Transverse colon (tissue), 4 donors: ENCODE measurements at regions not wholly inside any gene's neighbourhood (a gene's known extent, or its start where the extent isn't known, plus 50 kb on each side); places are given as distances from the start of the nearest gene placed in this dataset.

Experiments
- DNase-seq: peaks from one replicate; pipeline ENCODE4 v3.0.0-alpha.2; 2019
- H3K27ac ChIP-seq, 4 donors: fragments of 200-600 bp; sonication (generic); 2 replicates each; pipeline ENCODE4 v1.5.1; 2016 to 2018; ENCODE audit warnings: inconsistent platforms in 4 of 4
- H3K27me3 ChIP-seq: fragments of 200-600 bp; sonication (generic); 2 replicates; pipeline ENCODE4 v1.5.1; 2017; ENCODE audit warnings: inconsistent platforms
- H3K36me3 ChIP-seq, 4 donors: fragments of 200-600 bp; sonication (generic); 2 replicates each; pipeline ENCODE4 v1.5.1; 2017 to 2019; ENCODE audit warnings: inconsistent platforms in 4 of 4
- H3K4me1 ChIP-seq, 4 donors: fragments of 200-600 bp; sonication (generic); 2 replicates each; pipeline ENCODE4 v1.5.1; 2017 to 2020; ENCODE audit warnings: inconsistent platforms in 4 of 4
- H3K4me3 ChIP-seq, 4 donors: fragments of 200-600 bp; sonication (generic); 1 replicate in 1 of 4; 2 replicates in 3 of 4; pipeline versions ENCODE4 v1.5.1 to v1.6.1; 2017 to 2019; ENCODE audit warnings: inconsistent platforms in 4 of 4
- H3K9me3 ChIP-seq, 2 donors: fragments of 200-600 bp; sonication (generic); 2 replicates each; pipeline ENCODE4 v1.5.1; 2017 to 2019; ENCODE audit warnings: inconsistent platforms in 2 of 2
- CTCF ChIP-seq, 5 experiments: fragments of 200-600 bp in 3 of 5; fragments of 450-650 bp in 2 of 5; sonication (generic) in 3 of 5; IDR thresholded peaks; 1 replicate in 2 of 5; 2 replicates in 3 of 5; pipeline ENCODE4 v1.5.1; 2016 to 2017; ENCODE audit warnings: antibody characterized with exemption in 5 of 5, inconsistent platforms in 3 of 5, mild to moderate bottlenecking in 2 of 5, moderate library complexity in 1 of 5
- EP300 ChIP-seq: sonication (generic); formaldehyde crosslinking; IDR thresholded peaks from one replicate; pipeline ENCODE4 v1.6.1; 2017; ENCODE audit warnings: antibody characterized with exemption, low read depth
- POLR2A ChIP-seq: fragments of 450-650 bp; IDR thresholded peaks from one replicate; pipeline ENCODE4 v1.6.1; 2016; ENCODE audit warnings: antibody characterized with exemption, mild to moderate bottlenecking, moderate library complexity
- POLR2AphosphoS5 ChIP-seq, 3 donors: sonication (generic); formaldehyde crosslinking; IDR thresholded peaks; one replicate each; pipeline ENCODE4 v1.6.1; 2016; ENCODE audit warnings: antibody characterized with exemption in 3 of 3
- WGBS, 2 donors: methylation state at CpG; one replicate each; pipeline ENCODE4 v1.1.5; 2018; ENCODE audit warnings: low coverage in 1 of 2; 5-methylcytosine and 5-hydroxymethylcytosine counted together
- in situ Hi-C, 4 donors: fragments of 200-750 bp; cut with MboI; loops; one replicate each; pipeline versions ENCODE4 v1.15.0 to v1.15.1; 2017; ENCODE audit warnings: low sequenced_read_pairs in 3 of 4, low pct_ligation_motif_present in 1 of 4, low pct_unique_long_range_greater_than_20kb in 1 of 4
- intact Hi-C: fragments of 100-400 bp; cut with DNase I; formaldehyde crosslinking; loops from one replicate; pipeline ENCODE4 v1.15.1; 2023; ENCODE audit warnings: low total_unique reads

- no peaks in the 10 kb centered on the region for H3K9me3 ChIP-seq
- H3K4me3 ChIP-seq: no peak overlapping the region
- no peaks in the 10 kb centered on the region for H3K4me1 ChIP-seq
- intact Hi-C loops: no loop called here
- no peaks in the 10 kb centered on the region for H3K36me3 ChIP-seq
- in situ Hi-C loops: no loop called here
- no peak for DNase-seq
- no peak overlapping the region for H3K27ac ChIP-seq
- H3K27me3 ChIP-seq: no peaks in the 10 kb centered on the region
- TF ChIP-seq POLR2AphosphoS5 (IDR thresholded peaks at IDR 0.05): no peak
- no peak for TF ChIP-seq EP300
- TF ChIP-seq CTCF (IDR thresholded peaks at IDR 0.05): no peak
- TF ChIP-seq POLR2A: no peak
- WGBS, 2 donors: 26 to 53% methylated on average over 4 of the region's 4 CpGs
These were observed 66.6 kb downstream of the ABCC12 start for GRCh38 chr16:48089053-48089792.

GRCh38 chr16:48087639-48088038 is 68.2 kb downstream of the ABCC12 start:
- Histone ChIP-seq H3K27ac (no peak overlapping the region), H3K4me3 (no peak overlapping the region), H3K4me1 (no peaks in the 10 kb centered on the region), H3K36me3 (no peaks in the 10 kb centered on the region), H3K9me3 (no peaks in the 10 kb centered on the region), H3K27me3 (no peaks in the 10 kb centered on the region)
- 67% methylated on average over 1 of the region's 1 CpG; no CpG with 5 or more reads in 1 of the 2 donors for WGBS, 2 donors
- in situ Hi-C loops (no loop called here), intact Hi-C loops (no loop called here)
- DNase-seq: no peak
- no peak for TF ChIP-seq EP300

- DNase-seq: no peak
- intact Hi-C loops (no loop called here), in situ Hi-C loops (no loop called here)
- Histone ChIP-seq H3K36me3 (no peaks in the 10 kb centered on the region), H3K27ac (no peak overlapping the region), H3K9me3 (no peaks in the 10 kb centered on the region), H3K4me3 (no peak overlapping the region), H3K27me3 (no peaks in the 10 kb centered on the region), H3K4me1 (no peaks in the 10 kb centered on the region)
- TF ChIP-seq POLR2AphosphoS5 (IDR thresholded peaks at IDR 0.05) (no peak), EP300 (no peak), POLR2A (no peak), CTCF (IDR thresholded peaks at IDR 0.05) (no peak)
- 85 to 86% methylated on average over 1 to 2 of the region's 2 CpGs for WGBS, 2 donors
These were observed 69.4 kb downstream of the ABCC12 start for GRCh38 chr16:48086422-48086821.

- H3K27ac ChIP-seq: no peak overlapping the region
- no peaks in the 10 kb centered on the region for H3K4me1 ChIP-seq
- no peaks in the 10 kb centered on the region for H3K9me3 ChIP-seq
- TF ChIP-seq EP300: no peak
- no peak for TF ChIP-seq POLR2A
- TF ChIP-seq POLR2AphosphoS5 (IDR thresholded peaks at IDR 0.05): no peak
- no peak for TF ChIP-seq CTCF (IDR thresholded peaks at IDR 0.05)
- DNase-seq: no peak
- no peaks in the 10 kb centered on the region for H3K36me3 ChIP-seq
- 50 to 55% methylated on average over 1 of the region's 1 CpG for WGBS, 2 donors
- in situ Hi-C loops (no loop called here), intact Hi-C loops (no loop called here)
- H3K27me3 ChIP-seq: no peaks in the 10 kb centered on the region
- no peak overlapping the region for H3K4me3 ChIP-seq
These were observed 70.1 kb downstream of the ABCC12 start for GRCh38 chr16:48085729-48086128.

GRCh38 chr16:48084826-48085225 is 71.0 kb downstream of the ABCC12 start:
- Histone ChIP-seq H3K4me3 (no peak overlapping the region), H3K4me1 (no peaks in the 10 kb centered on the region), H3K27ac (no peak overlapping the region), H3K36me3 (no peaks in the 10 kb centered on the region), H3K9me3 (no peaks in the 10 kb centered on the region), H3K27me3 (no peaks in the 10 kb centered on the region)
- intact Hi-C loops: no loop called here
- 76 to 78% methylated on average over 2 to 7 of the region's 7 CpGs for whole genome bisulfite sequencing, 2 donors
- DNase-seq: no peak
- TF ChIP-seq CTCF (IDR thresholded peaks at IDR 0.05): no peak
- in situ Hi-C loops: no loop called here
